Kidney (tissue), 13 donors: ENCODE measurements at regions not wholly inside any gene's neighbourhood (a gene's known extent, or its start where the extent isn't known, plus 50 kb on each side); places are given as distances from the start of the nearest gene placed in this dataset.
A peak's percentile ranks its signal among the peaks of the same experiment; 100 is the strongest.

Source experiments
- DNase-seq, 5 donors: peaks; one replicate each; pipeline ENCODE4 v3.0.0-alpha.2; 2013 to 2020
- FAIRE-seq: peaks from 2 replicates; lab custom pipeline; 2012; peaks lifted over from hg19 to GRCh38; lab: Jason Lieb, UNC
- H3K27ac ChIP-seq, 2 donors: one replicate each; pipeline ENCODE4 v1.7.0; 2013; ENCODE audit warnings: low read depth in 2 of 2, low read length in 2 of 2, inconsistent platforms in 1 of 2
- H3K27me3 ChIP-seq: one replicate; pipeline ENCODE4 v1.7.1; 2013; ENCODE audit warnings: low read length, inconsistent platforms; ENCODE audit not compliant: control insufficient read depth, insufficient read depth
- H3K36me3 ChIP-seq, 3 donors: one replicate each; pipeline versions ENCODE4 v1.7.0 to v1.7.1; 2013; ENCODE audit warnings: low read length in 3 of 3, control low read depth in 1 of 3, inconsistent platforms in 1 of 3; ENCODE audit not compliant: insufficient read depth in 3 of 3, control insufficient read depth in 2 of 3
- H3K4me1 ChIP-seq, 3 donors: one replicate each; pipeline versions ENCODE4 v1.7.0 to v1.7.1; 2013; ENCODE audit warnings: low read length in 3 of 3, inconsistent platforms in 1 of 3, low read depth in 1 of 3; ENCODE audit not compliant: control insufficient read depth in 2 of 3, insufficient read depth in 2 of 3
- H3K4me3 ChIP-seq, 3 donors: one replicate each; pipeline versions ENCODE4 v1.7.0 to v1.8.1; 2013; ENCODE audit warnings: low read length in 3 of 3, control low read depth in 1 of 3, inconsistent platforms in 1 of 3
- H3K9ac ChIP-seq, 3 donors: one replicate each; pipeline versions ENCODE4 v1.7.0 to v1.7.1; 2013; ENCODE audit warnings: low read length in 3 of 3, control low read depth in 1 of 3, inconsistent platforms in 1 of 3
- H3K9me3 ChIP-seq, 3 donors: one replicate each; pipeline versions ENCODE4 v1.7.0 to v1.7.1; 2013; ENCODE audit warnings: low read length in 3 of 3, control low read depth in 1 of 3, inconsistent platforms in 1 of 3; ENCODE audit not compliant: control insufficient read depth in 2 of 3, insufficient read depth in 1 of 3
- CTCF ChIP-seq: IDR thresholded peaks from 3 replicates; pipeline ENCODE4 v1.5.1; 2012; ENCODE audit warnings: mild to moderate bottlenecking, moderate library complexity, borderline replicate concordance; ENCODE audit not compliant: insufficient read depth; ENCODE audit errors: extremely low read depth
- intact Hi-C: fragments of 100-400 bp; cut with DNase I; formaldehyde crosslinking; loops from one replicate; pipeline ENCODE4 v1.11.1; 2022
- donor health status: control.
- donor health status: control.
- donor health status: control.
- donor health status: control.
- donor health status: control.
- donor health status: DM: yes; HTN: yes; CAD: no.
- donor health status: Normal renal cell carcinoma (clear cell type).

- H3K9ac ChIP-seq: no peak overlapping the region
- TF ChIP-seq CTCF: no peak
- no peaks in the 10 kb centered on the region for H3K9me3 ChIP-seq
- no peaks in the 10 kb centered on the region for H3K36me3 ChIP-seq
- intact Hi-C loops: no loop called here
- FAIRE-seq: no peak
- no peak for DNase-seq
- no peak overlapping the region for H3K4me3 ChIP-seq
- H3K27ac ChIP-seq: no peak overlapping the region
- no peaks in the 10 kb centered on the region for H3K4me1 ChIP-seq
- H3K27me3 ChIP-seq: no peaks in the 10 kb centered on the region
Observed at GRCh38 chr9:14967450-14968321, 57.5 kb upstream of the FREM1 start.

- intact Hi-C loops: no loop called here
- no peaks in the 10 kb centered on the region for H3K27me3 ChIP-seq
- H3K4me3 ChIP-seq: no peak overlapping the region
- no peak for FAIRE-seq
- H3K27ac ChIP-seq: no peak overlapping the region
- no peaks in the 10 kb centered on the region for H3K4me1 ChIP-seq
- H3K9me3 ChIP-seq: no peaks in the 10 kb centered on the region
- DNase-seq: no peak
- no peaks in the 10 kb centered on the region for H3K36me3 ChIP-seq
- no peak for TF ChIP-seq CTCF
- no peak overlapping the region for H3K9ac ChIP-seq
Observed at GRCh38 chr9:14962193-14962882, 52.1 kb upstream of the FREM1 start.

GRCh38 chr9:14961372-14962068 lies 51.3 kb upstream of the FREM1 start:
- H3K4me1 ChIP-seq: no peaks in the 10 kb centered on the region
- no peak overlapping the region for H3K27ac ChIP-seq
- H3K36me3 ChIP-seq: no peaks in the 10 kb centered on the region
- no peaks in the 10 kb centered on the region for H3K9me3 ChIP-seq
- H3K4me3 ChIP-seq: peak overlapping the region in 2 of 3 donors; percentile 36 to 55
- H3K27me3 ChIP-seq: no peaks in the 10 kb centered on the region
- TF ChIP-seq CTCF: no peak
- no peak for DNase-seq
- intact Hi-C loops: no loop called here
- H3K9ac ChIP-seq: no peak overlapping the region
- no peak for FAIRE-seq
